Naive thymus-derived CD8-positive, alpha-beta T cell (primary cell): ENCODE measurements at regions not wholly inside any gene's neighbourhood (a gene's known extent, or its start where the extent isn't known, plus 50 kb on each side); places are given as distances from the start of the nearest gene placed in this dataset.
A peak's percentile ranks its signal among the peaks of the same experiment; 100 is the strongest.
"Not testable (repeated sequence)": the region's sequence is repeated elsewhere in the genome, so short reads cannot be mapped to it uniquely, and the experiment has no call there.

Source experiments
- ATAC-seq, 2 donors: fragments of 150-1000 bp; cut with Tn5 transposase in 1 of 2; sonication (Bioruptor Pico), chemical (Tn5 transposase) in 1 of 2; 1 replicate in 1 of 2; 2 replicates in 1 of 2; pipeline ENCODE4 v1.10.0; 2021; ENCODE audit warnings: mild to moderate bottlenecking in 2 of 2, moderate library complexity in 2 of 2
- POLR2A ChIA-PET: fragments of 350-600 bp; sonication (Branson Sonifier 250); formaldehyde crosslinking; loops from one replicate; lab custom pipeline; 2021; ENCODE audit warnings: antibody characterized with exemption; lab: Charles Lee
- DNase-seq, 10 donors: peaks; one replicate each; pipeline versions ENCODE4 v3.0.0 to v3.0.0-alpha.2; 2020 to 2022
- H3K27ac Mint-ChIP-seq, 10 donors: one replicate each; pipeline ENCODE4 v1.8.0; 2020 to 2022; ENCODE audit warnings: mild to moderate bottlenecking in 10 of 10, mixed read lengths in 10 of 10, moderate library complexity in 4 of 10, inconsistent platforms in 1 of 10
- H3K27me3 Mint-ChIP-seq, 5 donors: one replicate each; pipeline ENCODE4 v1.8.0; 2021 to 2022; ENCODE audit warnings: mixed read lengths in 5 of 5
- H3K36me3 Mint-ChIP-seq, 3 donors: one replicate each; pipeline ENCODE4 v1.8.0; 2020 to 2022; ENCODE audit warnings: mixed read lengths in 3 of 3, mild to moderate bottlenecking in 2 of 3, inconsistent platforms in 1 of 3
- H3K4me1 Mint-ChIP-seq, 4 donors: one replicate each; pipeline ENCODE4 v1.8.0; 2021 to 2022; ENCODE audit warnings: mixed read lengths in 4 of 4
- H3K4me3 Mint-ChIP-seq, 10 donors: one replicate each; pipeline ENCODE4 v1.8.0; 2020 to 2022; ENCODE audit warnings: mild to moderate bottlenecking in 10 of 10, mixed read lengths in 10 of 10, moderate library complexity in 6 of 10, inconsistent platforms in 1 of 10
- H3K9me3 Mint-ChIP-seq, 9 donors: one replicate each; pipeline ENCODE4 v1.8.0; 2020 to 2022; ENCODE audit warnings: mixed read lengths in 9 of 9, mild to moderate bottlenecking in 3 of 9, inconsistent platforms in 1 of 9, moderate library complexity in 1 of 9

- ATAC-seq (no peak), DNase-seq (no peak)
- Mint-ChIP-seq H3K9me3 (no peaks in the 10 kb centered on the region), H3K36me3 (no peaks in the 10 kb centered on the region), H3K27ac (no peak overlapping the region), H3K4me3 (no peak overlapping the region), H3K27me3 (peaks cover 0 to 2% (median 0%) of the 10 kb centered on the region in 5 donors), H3K4me1 (peaks cover 0 to 6% (median 0%) of the 10 kb centered on the region in 4 donors)
- POLR2A ChIA-PET = no interaction called here
These were observed 54.0 kb downstream of the MAP10 start for GRCh38 chr1:232859216-232859615.

DNA sequence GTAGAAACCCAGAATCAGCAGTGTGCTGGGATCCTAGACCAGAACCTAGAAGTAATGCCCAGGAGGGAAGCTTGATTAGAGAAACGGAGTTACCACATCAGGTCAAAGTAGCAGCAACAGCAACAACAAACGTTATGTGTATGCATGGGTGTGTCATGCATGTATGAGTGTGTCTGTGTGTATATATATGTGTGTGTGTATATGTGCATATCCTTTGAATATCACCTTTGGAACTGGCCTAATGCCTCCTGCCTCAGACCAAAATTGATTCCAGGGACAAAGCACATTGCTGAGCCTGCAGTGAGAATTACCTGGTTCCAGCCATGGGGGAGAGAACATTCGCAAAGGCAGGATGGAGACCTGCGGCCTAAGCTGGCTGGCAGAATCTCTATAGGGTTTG lies 55.9 kb downstream of the MAP10 start:
- ATAC-seq (no peak), DNase-seq (no peak)
- peaks cover 0 to 6% (median 0%) of the 10 kb centered on the region in 4 donors for H3K4me1 Mint-ChIP-seq
- no peaks in the 10 kb centered on the region for H3K9me3 Mint-ChIP-seq
- no peaks in the 10 kb centered on the region for H3K36me3 Mint-ChIP-seq
- POLR2A ChIA-PET = no interaction called here
- H3K4me3 Mint-ChIP-seq = no peak overlapping the region
- no peak overlapping the region for H3K27ac Mint-ChIP-seq
- H3K27me3 Mint-ChIP-seq = peaks cover 0 to 2% (median 0%) of the 10 kb centered on the region in 5 donors

DNA sequence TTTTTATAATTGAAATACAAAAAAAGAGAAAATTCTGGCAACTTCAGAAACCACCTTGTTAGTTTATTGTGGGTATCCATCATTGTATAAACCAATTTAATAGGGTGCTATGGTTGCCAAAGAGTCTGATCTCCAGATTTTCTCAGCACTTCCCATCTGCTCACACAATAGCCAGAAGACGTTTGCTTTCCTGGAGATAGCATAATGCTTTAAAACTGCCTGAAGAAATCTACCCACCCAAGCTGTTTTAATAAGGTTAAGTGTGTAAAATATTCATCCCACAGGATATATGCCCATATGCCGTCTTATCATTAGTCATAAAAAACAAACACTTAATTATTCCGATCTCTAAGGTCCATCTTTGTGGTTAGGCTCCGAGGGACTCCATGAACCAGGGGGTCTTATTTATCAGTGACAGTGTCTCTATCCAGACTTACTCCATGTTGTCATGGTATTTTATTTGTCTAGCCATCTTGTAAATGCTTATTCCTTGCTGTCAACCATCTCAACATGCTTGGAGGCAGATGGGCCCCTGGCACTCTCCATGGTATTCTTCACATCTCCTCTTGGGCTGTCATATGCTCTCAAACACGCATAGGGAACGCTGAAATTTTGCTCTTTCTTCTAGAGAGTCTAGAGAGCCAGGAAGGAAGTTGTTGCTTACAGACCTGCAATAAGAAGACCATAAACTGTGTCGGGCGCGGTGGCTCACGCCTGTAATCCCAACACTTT lies 58.5 kb downstream of the MAP10 start:
- Mint-ChIP-seq H3K36me3 (no peaks in the 10 kb centered on the region), H3K4me3 (no peak overlapping the region), H3K4me1 (peaks cover 0 to 6% (median 0%) of the 10 kb centered on the region in 4 donors), H3K27ac (no peak overlapping the region), H3K27me3 (no peaks in the 10 kb centered on the region), H3K9me3 (no peaks in the 10 kb centered on the region)
- DNase-seq (no peak), ATAC-seq (no peak)
- POLR2A ChIA-PET = no interaction called here

DNA sequence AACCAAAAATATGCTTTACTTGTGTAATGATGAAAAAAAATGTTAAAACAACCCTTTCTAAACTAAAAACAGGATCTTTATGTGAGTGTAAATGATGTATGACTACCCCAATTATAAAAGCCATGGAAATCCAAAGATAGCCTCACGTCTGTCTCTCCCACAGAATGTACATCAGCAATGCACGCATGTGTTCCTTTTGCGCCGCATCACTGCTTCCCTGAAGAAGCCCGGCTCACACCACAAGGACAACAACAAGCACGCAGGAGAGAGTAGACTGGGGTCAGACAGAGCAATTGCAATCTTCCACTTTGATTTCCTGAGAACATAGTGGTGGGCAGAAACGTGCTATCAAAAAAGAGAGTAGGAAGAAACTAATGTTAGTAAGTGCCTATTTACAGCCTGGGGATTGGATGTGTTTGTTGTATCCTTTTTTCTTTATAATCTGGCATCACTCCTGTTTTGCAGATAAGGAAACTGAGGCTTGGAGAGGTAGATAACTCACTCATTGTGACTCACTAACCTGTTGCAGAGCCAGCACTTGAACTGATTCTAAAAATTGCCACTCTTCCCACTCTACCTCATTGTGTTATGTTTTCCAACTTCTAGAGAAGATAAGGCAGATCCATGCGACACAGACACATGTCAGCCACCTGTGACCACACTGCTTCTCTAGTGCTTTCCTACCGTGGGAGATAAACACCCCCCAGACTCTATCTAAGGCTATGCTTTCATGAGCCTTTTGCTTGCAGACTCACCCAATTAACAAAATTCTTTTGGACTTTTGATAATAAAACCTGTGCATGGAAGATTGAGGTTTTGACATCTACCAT lies 60.1 kb downstream of the MAP10 start:
- Mint-ChIP-seq H3K9me3 (no peaks in the 10 kb centered on the region), H3K27ac (peak overlapping the region in 1 of 10 donors; percentile 35), H3K36me3 (no peaks in the 10 kb centered on the region), H3K27me3 (peaks cover 0 to 4% (median 0%) of the 10 kb centered on the region in 5 donors), H3K4me3 (no peak overlapping the region), H3K4me1 (peaks cover 1 to 2% (median 2%) of the 10 kb centered on the region in 4 donors)
- DNase-seq (no peak), ATAC-seq (no peak)
- POLR2A ChIA-PET = no interaction called here

- H3K4me3 Mint-ChIP-seq = no peak overlapping the region
- H3K9me3 Mint-ChIP-seq = no peaks in the 10 kb centered on the region
- POLR2A ChIA-PET = no interaction called here
- DNase-seq (no peak), ATAC-seq (no peak)
- H3K36me3 Mint-ChIP-seq = no peaks in the 10 kb centered on the region
- peaks cover 8 to 10% (median 9%) of the 10 kb centered on the region in 4 donors for H3K4me1 Mint-ChIP-seq
- H3K27me3 Mint-ChIP-seq = peaks cover 0 to 5% (median 4%) of the 10 kb centered on the region in 5 donors
- no peak overlapping the region for H3K27ac Mint-ChIP-seq
These were observed 63.7 kb downstream of the MAP10 start for GRCh38 chr1:232868793-232869491.

GRCh38 chr1:232871291-232871969 lies 66.2 kb downstream of the MAP10 start:
- ATAC-seq, H3K36me3 Mint-ChIP-seq, H3K27me3 Mint-ChIP-seq, H3K27ac Mint-ChIP-seq, H3K9me3 Mint-ChIP-seq, DNase-seq, POLR2A ChIA-PET: not testable (repeated sequence)
- peaks cover 8 to 12% (median 10%) of the 10 kb centered on the region in 4 donors for H3K4me1 Mint-ChIP-seq
- peak overlapping the region in 1 of 10 donors; percentile 76 for H3K4me3 Mint-ChIP-seq

- POLR2A ChIA-PET = no interaction called here
These were observed 67.1 kb downstream of the MAP10 start for GRCh38 chr1:232872284-232872683.

DNA sequence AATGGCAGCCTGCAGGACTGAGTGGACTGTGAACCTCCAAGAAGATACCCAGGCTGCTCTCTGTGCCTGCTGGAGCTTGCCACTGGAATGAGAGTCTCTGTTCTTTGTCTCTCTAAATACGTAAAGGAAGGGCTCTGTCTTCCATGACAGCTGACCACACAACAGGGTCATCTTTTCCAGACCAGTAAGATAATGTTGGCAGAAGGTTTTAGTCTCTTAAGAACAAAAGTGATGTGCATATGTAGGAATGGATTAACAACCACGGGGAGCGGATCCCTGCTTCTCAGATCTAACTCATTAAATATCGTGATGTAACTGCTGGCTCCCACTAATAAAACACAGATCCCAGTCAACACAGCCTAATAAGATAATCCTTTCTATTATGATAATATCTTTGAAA lies 67.5 kb downstream of the MAP10 start:
- H3K27me3 Mint-ChIP-seq = peaks cover 0 to 5% (median 4%) of the 10 kb centered on the region in 5 donors
- peaks cover 8 to 13% (median 10%) of the 10 kb centered on the region in 4 donors for H3K4me1 Mint-ChIP-seq
- H3K4me3 Mint-ChIP-seq = no peak overlapping the region
- no peak overlapping the region for H3K27ac Mint-ChIP-seq
- H3K9me3 Mint-ChIP-seq = no peaks in the 10 kb centered on the region
- H3K36me3 Mint-ChIP-seq = no peaks in the 10 kb centered on the region
- DNase-seq = no peak
- no peak for ATAC-seq
- POLR2A ChIA-PET = no interaction called here

More at GRCh38 chr1:232872284-232872683, 67.1 kb downstream of the MAP10 start:
- Mint-ChIP-seq H3K9me3 (no peaks in the 10 kb centered on the region), H3K27me3 (peaks cover 0 to 5% (median 4%) of the 10 kb centered on the region in 5 donors), H3K4me1 (peaks cover 8 to 12% (median 10%) of the 10 kb centered on the region in 4 donors), H3K27ac (no peak overlapping the region), H3K36me3 (no peaks in the 10 kb centered on the region), H3K4me3 (no peak overlapping the region)
- ATAC-seq (no peak), DNase-seq (no peak)

- DNase-seq = no peak
- no peaks in the 10 kb centered on the region for H3K9me3 Mint-ChIP-seq
- peaks cover 0 to 5% (median 4%) of the 10 kb centered on the region in 5 donors for H3K27me3 Mint-ChIP-seq
- POLR2A ChIA-PET = no interaction called here
- ATAC-seq = no peak
- no peak overlapping the region for H3K4me3 Mint-ChIP-seq
- no peaks in the 10 kb centered on the region for H3K36me3 Mint-ChIP-seq
- peak overlapping the region in 1 of 10 donors; percentile 27 for H3K27ac Mint-ChIP-seq
- H3K4me1 Mint-ChIP-seq = peaks cover 8 to 13% (median 10%) of the 10 kb centered on the region in 4 donors
These were observed 68.2 kb downstream of the MAP10 start for GRCh38 chr1:232873412-232873811.

- no peak for DNase-seq
- peaks cover 8 to 13% (median 10%) of the 10 kb centered on the region in 4 donors for H3K4me1 Mint-ChIP-seq
- no peak overlapping the region for H3K27ac Mint-ChIP-seq
- no peaks in the 10 kb centered on the region for H3K9me3 Mint-ChIP-seq
- no peaks in the 10 kb centered on the region for H3K36me3 Mint-ChIP-seq
- H3K27me3 Mint-ChIP-seq = peaks cover 0 to 5% (median 4%) of the 10 kb centered on the region in 5 donors
- no peak for ATAC-seq
- POLR2A ChIA-PET = no interaction called here
- no peak overlapping the region for H3K4me3 Mint-ChIP-seq
These were observed 68.7 kb downstream of the MAP10 start for GRCh38 chr1:232873931-232874330.

DNA sequence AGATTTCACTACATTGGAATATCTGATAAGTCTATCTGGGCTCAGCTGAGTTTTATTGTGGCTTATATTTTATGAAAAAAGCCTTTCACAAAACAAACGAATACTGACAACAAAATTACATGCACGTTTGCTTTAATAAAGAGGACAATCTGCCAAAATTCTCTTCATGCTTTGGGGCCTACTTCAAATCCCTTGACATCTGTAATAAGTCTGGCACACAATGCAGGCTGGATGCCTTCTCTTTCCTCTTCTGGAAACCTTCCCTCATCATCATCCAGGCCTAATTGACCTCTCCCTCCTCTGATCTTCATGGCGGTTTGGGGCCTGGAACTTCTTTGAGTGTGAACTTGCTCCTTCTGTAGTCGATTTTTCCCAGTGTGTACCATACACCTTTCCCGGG lies 70.3 kb downstream of the MAP10 start:
- ATAC-seq = no peak
- no peak overlapping the region for H3K4me3 Mint-ChIP-seq
- POLR2A ChIA-PET = no interaction called here
- no peak overlapping the region for H3K27ac Mint-ChIP-seq
- H3K4me1 Mint-ChIP-seq = peaks cover 5 to 10% (median 6%) of the 10 kb centered on the region in 4 donors
- no peaks in the 10 kb centered on the region for H3K36me3 Mint-ChIP-seq
- H3K9me3 Mint-ChIP-seq = no peaks in the 10 kb centered on the region
- no peak for DNase-seq
- peaks cover 0 to 5% (median 1%) of the 10 kb centered on the region in 5 donors for H3K27me3 Mint-ChIP-seq
